Naive thymus-derived CD4-positive, alpha-beta T cell (primary cell): ENCODE measurements at regions not wholly inside any gene's neighbourhood (a gene's known extent, or its start where the extent isn't known, plus 50 kb on each side); places are given as distances from the start of the nearest gene placed in this dataset.

Source experiments
- ATAC-seq: fragments of 150-1000 bp; cut with Tn5 transposase; 2 replicates; pipeline ENCODE4 v1.10.0; 2021; ENCODE audit warnings: mild to moderate bottlenecking, moderate library complexity
- CTCF ChIA-PET: fragments of 350-600 bp; sonication (Branson Sonifier 250); formaldehyde crosslinking; loops from one replicate; lab custom pipeline; 2021; ENCODE audit warnings: antibody characterized with exemption; lab: Charles Lee
- POLR2A ChIA-PET: fragments of 350-600 bp; sonication (Branson Sonifier 250); formaldehyde crosslinking; loops from one replicate; lab custom pipeline; 2021; ENCODE audit warnings: antibody characterized with exemption, inconsistent platforms; lab: Charles Lee
- DNase-seq, 9 donors: peaks; one replicate each; pipeline versions ENCODE4 v3.0.0 to v3.0.0-alpha.2; 2020 to 2022; ENCODE audit warnings: mixed read lengths in 1 of 9
- H3K27ac ChIP-seq: one replicate; pipeline ENCODE4 v1.7.0; 2013; ENCODE audit warnings: mild to moderate bottlenecking, low read depth, low read length, moderate library complexity
- H3K27me3 ChIP-seq, 2 donors: one replicate each; pipeline ENCODE4 v1.7.0; 2013; ENCODE audit warnings: low read length in 2 of 2, mild to moderate bottlenecking in 2 of 2, moderate library complexity in 2 of 2; ENCODE audit not compliant: control insufficient read depth in 2 of 2, insufficient read depth in 2 of 2
- H3K36me3 ChIP-seq, 3 experiments: 1 replicate in 2 of 3; 2 replicates in 1 of 3; pipeline ENCODE4 v1.7.0; 2013; ENCODE audit warnings: low read length in 3 of 3, mild to moderate bottlenecking in 3 of 3, moderate library complexity in 1 of 3; ENCODE audit not compliant: insufficient read depth in 3 of 3, control insufficient read depth in 2 of 3
- H3K4me1 ChIP-seq, 2 donors: one replicate each; pipeline ENCODE4 v1.7.0; 2013; ENCODE audit warnings: low read length in 2 of 2, mild to moderate bottlenecking in 2 of 2, moderate library complexity in 1 of 2; ENCODE audit not compliant: control insufficient read depth in 2 of 2, insufficient read depth in 2 of 2
- H3K4me3 ChIP-seq: 2 replicates; pipeline ENCODE4 v1.7.0; 2013; ENCODE audit warnings: mild to moderate bottlenecking, low read length
- H3K9me3 ChIP-seq, 3 experiments: 1 replicate in 2 of 3; 2 replicates in 1 of 3; pipeline ENCODE4 v1.7.0; 2013; ENCODE audit warnings: low read length in 3 of 3; ENCODE audit not compliant: control insufficient read depth in 2 of 3
- H3K27ac Mint-ChIP-seq, 9 donors: one replicate each; pipeline ENCODE4 v1.8.0; 2020 to 2022; ENCODE audit warnings: mixed read lengths in 9 of 9, mild to moderate bottlenecking in 8 of 9, moderate library complexity in 5 of 9, inconsistent platforms in 2 of 9
- H3K27me3 Mint-ChIP-seq, 5 donors: one replicate each; pipeline ENCODE4 v1.8.0; 2021 to 2022; ENCODE audit warnings: mixed read lengths in 5 of 5, mild to moderate bottlenecking in 1 of 5
- H3K36me3 Mint-ChIP-seq, 5 donors: one replicate each; pipeline ENCODE4 v1.8.0; 2020 to 2022; ENCODE audit warnings: mixed read lengths in 5 of 5, mild to moderate bottlenecking in 3 of 5, inconsistent platforms in 1 of 5
- H3K4me1 Mint-ChIP-seq, 7 donors: one replicate each; pipeline ENCODE4 v1.8.0; 2020 to 2022; ENCODE audit warnings: mixed read lengths in 7 of 7, mild to moderate bottlenecking in 3 of 7, inconsistent platforms in 1 of 7
- H3K4me3 Mint-ChIP-seq, 10 donors: one replicate each; pipeline ENCODE4 v1.8.0; 2020 to 2022; ENCODE audit warnings: mild to moderate bottlenecking in 10 of 10, mixed read lengths in 10 of 10, moderate library complexity in 6 of 10, inconsistent platforms in 2 of 10
- H3K9me3 Mint-ChIP-seq, 11 donors: one replicate each; pipeline ENCODE4 v1.8.0; 2020 to 2022; ENCODE audit warnings: mixed read lengths in 11 of 11, mild to moderate bottlenecking in 4 of 11, inconsistent platforms in 1 of 11, moderate library complexity in 1 of 11
- intact Hi-C, 2 donors: fragments of 100-400 bp; cut with micrococcal nuclease; formaldehyde crosslinking; loops; one replicate each; pipeline ENCODE4 v1.15.1; 2023

DNA sequence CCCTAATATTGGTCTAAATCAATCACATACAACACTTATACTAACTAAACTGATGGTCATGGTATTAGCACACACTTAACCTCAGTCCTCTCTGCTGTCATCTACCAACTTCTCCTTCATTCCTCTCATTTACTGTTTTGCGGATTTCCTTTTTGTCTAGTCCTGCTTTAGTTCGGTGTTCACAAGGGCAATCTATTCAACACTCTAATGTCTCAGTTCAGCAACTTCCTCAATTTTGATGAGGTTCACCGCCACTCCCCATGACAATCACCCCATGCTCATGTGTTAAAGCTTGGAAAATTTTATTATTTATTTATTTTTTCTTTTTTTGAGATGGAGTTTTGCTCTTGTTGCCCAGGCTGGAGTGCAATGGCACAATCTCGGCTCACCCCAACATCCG is 301.1 kb downstream of the PTPRC start:
- Histone ChIP-seq H3K27me3 (no peaks in the 10 kb centered on the region), H3K4me3 (no peak overlapping the region), H3K36me3 (no peaks in the 10 kb centered on the region), H3K9me3 (no peaks in the 10 kb centered on the region), H3K4me1 (peaks cover 5 to 6% of the 10 kb centered on the region in 2 donors), H3K27ac (no peak overlapping the region)
- ChIA-PET CTCF (no interaction called here), POLR2A (interaction anchor here (1.0 kb wide), 1 partner anchor 20 kb away, joined by 3 read pairs; no protein-coding TSS in a partner anchor)
- intact Hi-C loops = loop anchor here (5.0 to 10.0 kb wide), 10 partner anchors 147 to 1165 kb away; partner anchors contain the start of genes C1orf53 (in 1 of the 2), DENND1B (in 1 of the 2) and NEK7 (in 1 of the 2)
- Mint-ChIP-seq H3K4me1 (peaks cover 0 to 18% (median 12%) of the 10 kb centered on the region in 7 donors), H3K27ac (no peak overlapping the region), H3K36me3 (peaks cover 0 to 11% (median 0%) of the 10 kb centered on the region in 5 donors), H3K4me3 (no peak overlapping the region), H3K27me3 (no peaks in the 10 kb centered on the region), H3K9me3 (peaks cover 0 to 11% (median 0%) of the 10 kb centered on the region in 11 donors)
- ATAC-seq (no peak), DNase-seq (no peak)

DNA sequence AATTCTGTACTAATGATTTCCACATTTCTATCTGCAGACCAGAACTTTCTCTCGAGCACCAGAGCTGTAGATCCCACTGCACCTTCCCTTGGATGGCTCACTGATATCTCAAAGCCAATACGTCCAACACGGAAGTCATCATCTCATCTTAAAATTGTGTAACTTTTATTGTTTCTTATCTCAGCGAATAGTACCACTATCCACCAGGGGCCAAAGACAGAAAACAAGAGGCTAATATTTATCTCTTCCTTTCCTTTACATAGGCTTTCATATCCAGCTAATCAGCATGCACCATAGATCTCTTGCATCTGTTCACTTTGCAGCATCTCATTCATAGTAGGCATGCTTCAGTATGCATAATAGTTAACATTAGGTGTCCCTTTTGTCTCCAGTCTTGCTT is 303.6 kb downstream of the PTPRC start:
- no peaks in the 10 kb centered on the region for H3K27me3 Mint-ChIP-seq
- ChIA-PET POLR2A (interaction anchor here (0.6 to 0.9 kb wide), 2 partner anchors 22 to 601 kb away, joined by 3 to 4 read pairs; no protein-coding TSS in a partner anchor), CTCF (no interaction called here)
- Histone ChIP-seq H3K36me3 (no peaks in the 10 kb centered on the region), H3K27ac (no peak overlapping the region), H3K4me1 (no peaks in the 10 kb centered on the region), H3K27me3 (no peaks in the 10 kb centered on the region), H3K9me3 (no peaks in the 10 kb centered on the region), H3K4me3 (no peak overlapping the region)
- intact Hi-C loops = no loop called here
- H3K4me3 Mint-ChIP-seq = no peak overlapping the region
- H3K27ac Mint-ChIP-seq = no peak overlapping the region
- peaks cover 0 to 11% (median 0%) of the 10 kb centered on the region in 5 donors for H3K36me3 Mint-ChIP-seq
- DNase-seq (no peak), ATAC-seq (no peak)
- peaks cover 0 to 12% (median 5%) of the 10 kb centered on the region in 7 donors for H3K4me1 Mint-ChIP-seq
- peaks cover 0 to 13% (median 0%) of the 10 kb centered on the region in 11 donors for H3K9me3 Mint-ChIP-seq

DNA sequence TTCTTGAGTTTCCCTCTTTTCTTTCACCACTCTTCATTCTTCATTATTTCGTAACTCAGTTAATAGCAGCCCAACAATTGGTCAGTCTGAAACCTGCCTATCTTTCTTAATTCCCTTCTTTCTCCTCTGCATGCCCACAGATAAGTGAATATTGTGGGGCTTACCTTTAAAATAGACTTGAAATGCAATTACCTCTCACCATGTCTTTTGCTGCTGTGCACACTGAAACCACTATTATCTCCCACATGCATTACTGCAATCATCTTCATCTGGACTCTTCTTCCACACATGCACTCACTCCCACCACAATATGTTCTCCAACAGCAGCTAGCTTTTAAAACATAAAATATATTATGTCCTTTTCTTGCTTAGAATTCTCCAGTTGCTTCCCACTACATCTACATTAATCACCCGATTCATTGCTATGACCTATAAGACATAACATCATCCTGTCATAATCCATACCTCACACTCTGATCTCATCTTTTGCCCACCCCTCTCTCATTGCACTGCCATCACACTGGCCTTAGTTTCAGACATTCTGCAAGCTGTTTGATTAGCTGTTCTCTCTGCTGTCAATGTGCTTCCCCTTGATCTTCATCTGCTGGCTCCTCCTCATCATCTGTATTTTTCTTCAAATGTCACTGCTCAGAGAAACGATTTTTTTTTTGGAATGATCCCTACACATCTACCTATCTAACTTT is 304.8 kb downstream of the PTPRC start:
- CTCF ChIA-PET = no interaction called here
- Mint-ChIP-seq H3K4me3 (no peak overlapping the region), H3K36me3 (peaks cover 0 to 10% (median 0%) of the 10 kb centered on the region in 5 donors), H3K4me1 (peaks cover 0 to 4% (median 0%) of the 10 kb centered on the region in 7 donors), H3K27ac (no peak overlapping the region), H3K9me3 (peaks cover 0 to 13% (median 0%) of the 10 kb centered on the region in 11 donors), H3K27me3 (no peaks in the 10 kb centered on the region)
- H3K9me3 ChIP-seq = no peaks in the 10 kb centered on the region
- H3K36me3 ChIP-seq = no peaks in the 10 kb centered on the region
- H3K27me3 ChIP-seq = no peaks in the 10 kb centered on the region
- ATAC-seq (no peak), DNase-seq (no peak)
- no peak overlapping the region for H3K4me3 ChIP-seq
- intact Hi-C loops = no loop called here
- POLR2A ChIA-PET = no interaction called here
- no peak overlapping the region for H3K27ac ChIP-seq
- no peaks in the 10 kb centered on the region for H3K4me1 ChIP-seq

DNA sequence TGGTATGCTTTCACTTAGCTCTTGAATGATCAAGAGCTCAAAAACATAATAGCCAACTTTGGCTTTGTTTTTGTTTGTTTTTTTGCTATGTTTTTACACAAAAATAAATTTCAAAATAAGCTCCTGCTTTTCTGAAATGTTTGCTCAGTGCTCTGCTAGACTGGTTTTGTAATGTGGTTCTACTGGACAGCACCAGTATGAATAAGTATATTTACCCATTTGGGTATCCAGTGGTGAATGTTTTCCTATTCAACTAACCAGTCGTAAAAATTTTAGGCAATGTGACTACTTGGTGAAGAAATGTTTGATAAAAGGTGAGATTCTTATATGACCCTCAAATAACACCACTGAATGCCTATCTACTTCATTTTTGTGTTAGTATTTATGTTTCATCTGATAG is 308.6 kb downstream of the PTPRC start:
- Mint-ChIP-seq H3K36me3 (peaks cover 0 to 11% (median 0%) of the 10 kb centered on the region in 5 donors), H3K27ac (no peak overlapping the region), H3K9me3 (peaks cover 0 to 12% (median 0%) of the 10 kb centered on the region in 11 donors), H3K27me3 (no peaks in the 10 kb centered on the region), H3K4me1 (peaks cover 0 to 9% (median 0%) of the 10 kb centered on the region in 7 donors), H3K4me3 (no peak overlapping the region)
- CTCF ChIA-PET = no interaction called here
- DNase-seq (no peak), ATAC-seq (no peak)
- intact Hi-C loops = no loop called here
- H3K4me1 ChIP-seq = no peaks in the 10 kb centered on the region
- H3K4me3 ChIP-seq = no peak overlapping the region
- POLR2A ChIA-PET = no interaction called here
- H3K27me3 ChIP-seq = no peaks in the 10 kb centered on the region
- no peak overlapping the region for H3K27ac ChIP-seq
- no peaks in the 10 kb centered on the region for H3K9me3 ChIP-seq
- no peaks in the 10 kb centered on the region for H3K36me3 ChIP-seq

DNA sequence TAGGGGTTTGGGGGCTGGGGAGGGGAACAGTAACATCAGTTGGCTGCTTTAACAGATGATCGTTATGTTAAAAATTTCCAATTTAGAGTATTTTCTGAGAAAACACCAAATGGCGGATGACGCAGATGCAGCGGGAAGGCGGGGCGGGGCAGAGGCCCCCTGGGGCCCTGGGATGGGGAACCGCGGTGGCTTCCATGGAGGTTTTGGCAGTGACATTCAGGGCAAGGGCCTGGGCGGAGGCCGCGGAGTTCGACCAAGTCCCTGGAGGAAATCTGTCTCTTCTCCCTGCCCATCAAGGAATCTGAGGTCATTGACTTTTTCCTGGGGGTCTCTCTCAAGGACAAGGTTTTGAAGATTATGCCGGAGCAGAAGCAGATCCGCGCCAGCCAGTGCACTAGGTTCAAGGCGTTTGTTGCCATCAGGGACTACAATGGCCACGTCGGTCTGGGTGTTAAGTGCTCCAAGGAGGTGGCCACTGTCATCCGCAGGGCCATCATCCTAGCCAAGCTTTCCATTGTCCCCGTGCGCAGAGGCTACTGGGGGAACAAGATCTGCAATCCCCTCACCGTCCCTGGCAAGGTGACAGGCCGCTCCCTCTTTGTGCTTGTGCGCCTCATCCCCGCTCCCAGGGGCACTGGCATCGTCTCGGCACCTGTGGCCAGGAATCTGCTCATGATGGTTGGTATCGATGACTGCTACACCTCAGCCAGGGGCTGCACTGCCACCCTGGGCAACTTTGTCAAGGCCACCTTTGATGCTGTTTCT is 310.2 kb downstream of the PTPRC start:
- ChIA-PET POLR2A (no interaction called here), CTCF (no interaction called here)
- Mint-ChIP-seq H3K27ac (no peak overlapping the region), H3K36me3 (peaks cover 0 to 11% (median 0%) of the 10 kb centered on the region in 5 donors), H3K4me3 (no peak overlapping the region), H3K4me1 (peaks cover 0 to 9% (median 0%) of the 10 kb centered on the region in 7 donors), H3K9me3 (peaks cover 0 to 12% (median 0%) of the 10 kb centered on the region in 11 donors), H3K27me3 (no peaks in the 10 kb centered on the region)
- ATAC-seq = no peak
- H3K36me3 ChIP-seq = no peaks in the 10 kb centered on the region
- H3K27ac ChIP-seq = no peak overlapping the region
- H3K4me3 ChIP-seq = no peak overlapping the region
- no peak for DNase-seq
- no peaks in the 10 kb centered on the region for H3K9me3 ChIP-seq
- no peaks in the 10 kb centered on the region for H3K4me1 ChIP-seq
- intact Hi-C loops = no loop called here
- no peaks in the 10 kb centered on the region for H3K27me3 ChIP-seq

DNA sequence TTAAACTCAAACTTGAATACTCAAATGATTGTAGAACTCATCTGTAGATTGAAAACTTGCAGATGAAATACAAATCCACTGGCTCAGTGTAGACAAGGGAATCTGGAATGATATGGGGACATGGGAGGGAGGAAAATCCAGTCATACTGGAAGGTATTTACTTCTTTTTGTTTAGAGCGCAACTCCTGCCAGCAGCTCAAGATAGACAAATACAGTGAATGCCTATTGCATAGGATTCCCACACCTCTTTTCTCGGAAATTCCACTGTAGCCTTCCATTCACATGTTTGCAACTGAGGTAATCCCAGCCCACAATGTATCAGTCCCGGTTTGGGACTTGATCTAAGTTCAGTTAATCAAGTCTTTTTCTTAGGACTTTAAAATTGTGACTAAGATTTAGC is 311.2 kb downstream of the PTPRC start:
- H3K27ac Mint-ChIP-seq = no peak overlapping the region
- ChIA-PET CTCF (interaction anchor here (0.6 to 0.7 kb wide), 2 partner anchors 223 to 379 kb away, joined by 3 to 7 read pairs; no protein-coding TSS in a partner anchor), POLR2A (interaction anchor here (2.0 kb wide), 1 partner anchor 9 kb away, joined by 4 read pairs; no protein-coding TSS in a partner anchor)
- Histone ChIP-seq H3K36me3 (no peaks in the 10 kb centered on the region), H3K27me3 (no peaks in the 10 kb centered on the region), H3K4me3 (no peak overlapping the region), H3K27ac (no peak overlapping the region), H3K4me1 (no peaks in the 10 kb centered on the region), H3K9me3 (no peaks in the 10 kb centered on the region)
- peaks cover 0 to 15% (median 0%) of the 10 kb centered on the region in 11 donors for H3K9me3 Mint-ChIP-seq
- H3K36me3 Mint-ChIP-seq = peaks cover 0 to 15% (median 0%) of the 10 kb centered on the region in 5 donors
- H3K4me3 Mint-ChIP-seq = no peak overlapping the region
- H3K27me3 Mint-ChIP-seq = no peaks in the 10 kb centered on the region
- intact Hi-C loops = no loop called here
- ATAC-seq = no peak
- H3K4me1 Mint-ChIP-seq = peaks cover 0 to 9% (median 0%) of the 10 kb centered on the region in 7 donors
- DNase-seq = no peak
